Cardiac septum (tissue), 1 donor: ENCODE measurements at regions not wholly inside any gene's neighbourhood (a gene's known extent, or its start where the extent isn't known, plus 50 kb on each side); places are given as distances from the start of the nearest gene placed in this dataset.

ENCODE experiments used
- DNase-seq: peaks from one replicate; pipeline ENCODE4 v3.0.0-alpha.2; 2020; ENCODE audit warnings: low spot score
- intact Hi-C: fragments of 100-400 bp; cut with DNase I; formaldehyde crosslinking; loops from one replicate; pipeline ENCODE4 v1.14.0; 2022
- donor health status: DM: no; HTN: no; CAD: no.

- DNase-seq: no peak
- intact Hi-C loops: no loop called here
Measured at GRCh38 chr12:42641221-42641885, 51.8 kb upstream of the PRICKLE1 start.

DNA sequence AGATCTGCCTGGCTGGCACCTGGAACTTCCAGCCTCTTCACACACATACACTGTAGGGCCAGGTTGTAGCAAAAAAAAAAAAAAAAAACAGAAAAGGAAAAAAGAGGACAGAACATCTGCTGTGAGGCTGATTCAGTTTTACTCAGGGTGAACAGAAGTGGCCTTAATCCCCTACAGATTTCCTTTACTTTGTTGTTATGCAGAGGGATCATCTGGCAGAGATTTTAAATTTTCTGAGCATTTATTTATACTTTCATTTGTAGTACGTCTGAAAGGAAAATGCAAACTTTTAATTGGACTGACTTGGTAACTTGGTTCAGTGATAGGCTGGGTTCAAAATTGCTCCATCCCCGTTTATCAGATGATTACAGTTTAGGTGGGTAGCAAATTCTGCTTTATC lies 50.8 kb upstream of the PRICKLE1 start:
- DNase-seq: no peak
- intact Hi-C loops: no loop called here

DNA sequence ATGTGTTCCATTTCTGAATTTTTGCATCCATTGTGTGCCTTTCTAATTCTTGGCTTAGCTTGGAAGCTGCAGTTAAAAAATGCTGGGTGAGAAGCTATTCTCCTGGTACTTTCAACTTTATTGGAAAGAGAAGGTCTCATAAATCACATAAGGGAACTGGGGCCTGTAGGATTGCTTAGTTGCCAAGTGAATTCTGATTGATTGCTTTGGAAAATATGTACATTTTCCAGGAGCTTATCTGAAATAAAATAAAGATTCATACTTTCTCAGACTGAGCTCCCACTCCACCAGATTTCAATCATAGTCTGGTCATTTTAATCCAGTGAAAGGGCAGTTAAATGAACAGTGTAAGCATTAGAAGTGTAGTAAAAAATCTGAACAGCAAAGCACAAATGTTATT lies 50.0 kb upstream of the PRICKLE1 start:
- intact Hi-C loops: no loop called here
- DNase-seq: no peak
